VCaP (cell line): ENCODE measurements at regions not wholly inside any gene's neighbourhood (a gene's known extent, or its start where the extent isn't known, plus 50 kb on each side); places are given as distances from the start of the nearest gene placed in this dataset.
A peak's percentile ranks its signal among the peaks of the same experiment; 100 is the strongest.

Experiments
- H3K27ac ChIP-seq: fragments of 450-650 bp; 2 replicates; pipeline ENCODE4 v1.5.1; 2017
- CTCF ChIP-seq: fragments of 450-650 bp; conservative IDR thresholded peaks from 2 replicates; pipeline ENCODE4 v1.5.1; 2017; ENCODE audit warnings: mild to moderate bottlenecking, moderate library complexity

GRCh38 chr2:58629545-58630119, 388.5 kb upstream of the FANCL start:
- H3K27ac ChIP-seq, result no peak overlapping the region
- TF ChIP-seq CTCF, result no peak

GRCh38 chr2:58620896-58621295, 379.8 kb upstream of the FANCL start:
- no peak overlapping the region; the same call in 1 of the 2 replicates for H3K27ac ChIP-seq
- TF ChIP-seq CTCF, result no peak

- no peak for TF ChIP-seq CTCF
- H3K27ac ChIP-seq, result no peak overlapping the region; the same call in 1 of the 2 replicates
These were observed 379.0 kb upstream of the FANCL start for GRCh38 chr2:58620093-58620492.

GRCh38 chr2:58616961-58617360, 375.8 kb upstream of the FANCL start:
- no peak for TF ChIP-seq CTCF
- no peak overlapping the region for H3K27ac ChIP-seq

- peak overlapping the region; percentile 65 for H3K27ac ChIP-seq
- no peak for TF ChIP-seq CTCF
These were observed 373.1 kb upstream of the FANCL start for GRCh38 chr2:58614219-58614618.

- peak overlapping the region; percentile 65 for H3K27ac ChIP-seq
- TF ChIP-seq CTCF, result no peak
These were observed 371.8 kb upstream of the FANCL start for GRCh38 chr2:58612973-58613372.

GRCh38 chr2:58609326-58609725, 368.2 kb upstream of the FANCL start:
- no peak overlapping the region for H3K27ac ChIP-seq
- no peak for TF ChIP-seq CTCF
